ENCODE measurements at regions not wholly inside any gene's neighbourhood (a gene's known extent, or its start where the extent isn't known, plus 50 kb on each side); places are given as distances from the start of the nearest gene placed in this dataset.

DNA sequence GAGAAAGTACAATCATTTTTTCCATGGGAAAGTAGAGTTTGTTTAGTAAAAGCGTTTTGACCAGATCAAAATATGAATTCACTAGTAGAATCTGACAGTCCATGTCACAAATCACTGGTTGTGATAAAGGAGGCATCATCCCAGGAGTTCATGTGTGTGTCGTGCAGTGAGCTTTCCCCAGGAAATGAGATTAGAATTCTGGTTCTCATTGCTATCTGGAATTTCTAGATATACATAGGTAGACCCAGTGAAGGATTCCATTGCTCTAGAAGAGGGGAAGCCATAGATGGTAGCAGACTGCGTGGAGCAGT, 206.6 kb downstream of the NCK2 start:
- Mint-ChIP-seq H3K27me3 (ENCODE audit: low read depth) (peaks cover 96% of the 10 kb centered on the region), H3K27ac (no peak overlapping the region), H3K4me3 (no peak overlapping the region; a peak in 1 of 5 replicates), H3K4me1 (peaks cover 40 to 41% of the 10 kb centered on the region in 2 experiments), H3K36me3 (ENCODE audit: insufficient read depth in 1 of 3, low read depth in 3 of 3) (no peaks in the 10 kb centered on the region; a peak in 1 of 7 replicates), H3K9me3 (peaks cover 0 to 2% of the 10 kb centered on the region in 2 experiments; a peak in 2 of 5 replicates)
- no peak overlapping the region for H3K4ac ChIP-seq (ENCODE audit: low read depth, low read length)
- H4K8ac ChIP-seq (replicated peaks; ENCODE audit: insufficient read length, low read depth, low read length), result no peak overlapping the region
- H3K14ac ChIP-seq (ENCODE audit: insufficient read depth, low read length), result no peak overlapping the region
- H2BK15ac ChIP-seq (ENCODE audit: low read depth, low read length), result no peak overlapping the region
- no peak overlapping the region for H2BK120ac ChIP-seq (ENCODE audit: low read depth, low read length, poor library complexity, severe bottlenecking)
- no peaks in the 10 kb centered on the region; the same call in 1 of the 2 replicates for H3K27me3 ChIP-seq (ENCODE audit: insufficient read depth, low read length)
- no peak overlapping the region for H3T11ph ChIP-seq (ENCODE audit: low read length)
- peak overlapping the region; percentile 60 for H2BK12ac ChIP-seq (ENCODE audit: insufficient read length, low read depth, low read length)
- no peak overlapping the region for H4K91ac ChIP-seq (ENCODE audit: insufficient read length, low read depth, low read length)
- H3K4me2 ChIP-seq (ENCODE audit: insufficient read depth, insufficient read length, low read length), result no peak overlapping the region
- no peak overlapping the region for H2AK5ac ChIP-seq (ENCODE audit: insufficient read length, low read length)
- no peaks in the 10 kb centered on the region for H3K79me1 ChIP-seq (ENCODE audit: insufficient read depth, low read depth, low read length, poor library complexity, severe bottlenecking)
- H3K4me1 ChIP-seq (ENCODE audit: insufficient read depth, low read length), result peaks cover 15% of the 10 kb centered on the region
- no peak overlapping the region for H4K5ac ChIP-seq (ENCODE audit: insufficient read length, low read depth, low read length)
- H2BK5ac ChIP-seq (ENCODE audit: insufficient read length, low read length), result no peak overlapping the region
- no peak overlapping the region for H3K27ac ChIP-seq (ENCODE audit: insufficient read length, low read depth, low read length)
- TF ChIP-seq, protein P1, sequence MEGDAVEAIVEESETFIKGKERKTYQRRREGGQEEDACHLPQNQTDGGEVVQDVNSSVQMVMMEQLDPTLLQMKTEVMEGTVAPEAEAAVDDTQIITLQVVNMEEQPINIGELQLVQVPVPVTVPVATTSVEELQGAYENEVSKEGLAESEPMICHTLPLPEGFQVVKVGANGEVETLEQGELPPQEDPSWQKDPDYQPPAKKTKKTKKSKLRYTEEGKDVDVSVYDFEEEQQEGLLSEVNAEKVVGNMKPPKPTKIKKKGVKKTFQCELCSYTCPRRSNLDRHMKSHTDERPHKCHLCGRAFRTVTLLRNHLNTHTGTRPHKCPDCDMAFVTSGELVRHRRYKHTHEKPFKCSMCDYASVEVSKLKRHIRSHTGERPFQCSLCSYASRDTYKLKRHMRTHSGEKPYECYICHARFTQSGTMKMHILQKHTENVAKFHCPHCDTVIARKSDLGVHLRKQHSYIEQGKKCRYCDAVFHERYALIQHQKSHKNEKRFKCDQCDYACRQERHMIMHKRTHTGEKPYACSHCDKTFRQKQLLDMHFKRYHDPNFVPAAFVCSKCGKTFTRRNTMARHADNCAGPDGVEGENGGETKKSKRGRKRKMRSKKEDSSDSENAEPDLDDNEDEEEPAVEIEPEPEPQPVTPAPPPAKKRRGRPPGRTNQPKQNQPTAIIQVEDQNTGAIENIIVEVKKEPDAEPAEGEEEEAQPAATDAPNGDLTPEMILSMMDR (conservative IDR thresholded peaks at IDR 0.05), result no peak
- no peaks in the 10 kb centered on the region for H4K20me1 ChIP-seq (ENCODE audit: control insufficient read depth, insufficient read depth, insufficient read length)
- H3K18ac ChIP-seq (ENCODE audit: insufficient read length, low read depth, low read length), result no peak overlapping the region
- no peak for DNase-seq
- no peak overlapping the region for H2AFZ ChIP-seq (ENCODE audit: low read length)
- no peaks in the 10 kb centered on the region for H3K23me2 ChIP-seq (ENCODE audit: insufficient read length, low read depth, low read length, poor library complexity, severe bottlenecking)
- H3K56ac ChIP-seq (ENCODE audit: insufficient read length, low read depth, low read length), result no peak overlapping the region
- no peaks in the 10 kb centered on the region for H3K79me2 ChIP-seq (ENCODE audit: insufficient read depth, low read length)
- H3K9me3 ChIP-seq (ENCODE audit: control insufficient read depth, low read depth, low read length), result no peaks in the 10 kb centered on the region
- no peak overlapping the region for H2BK20ac ChIP-seq (ENCODE audit: low read depth, low read length, poor library complexity, severe bottlenecking)
- H3K23ac ChIP-seq (ENCODE audit: insufficient read length, low read depth, low read length), result no peak overlapping the region
- H3K9ac ChIP-seq (ENCODE audit: extremely low read depth, insufficient read length, low read length), result no peak overlapping the region
- WGBS (ENCODE audit: extremely low coverage, insufficient read length, low lambda C conversion rate), result no CpG with 5 or more reads among the region's 3 CpGs
